ENCODE measurements at regions not wholly inside any gene's neighbourhood (a gene's known extent, or its start where the extent isn't known, plus 50 kb on each side); places are given as distances from the start of the nearest gene placed in this dataset.
"Not testable (repeated sequence)": the region's sequence is repeated elsewhere in the genome, so short reads cannot be mapped to it uniquely, and the experiment has no call there.

GRCh38 chr3:16073203-16073602 lies 101.3 kb upstream of the GALNT15 start:
- Histone ChIP-seq H3K9me3 (no peaks in the 10 kb centered on the region), H3K27ac (no peak overlapping the region), H3K4me1 (ENCODE audit: control insufficient read depth in 1 of 2, insufficient read depth in 1 of 2, low read depth in 1 of 2, low read length in 1 of 2) (no peaks in the 10 kb centered on the region), H3K27me3 (no peaks in the 10 kb centered on the region), H3K36me3 (no peaks in the 10 kb centered on the region), H3K4me3 (ENCODE audit: low read depth in 1 of 2, low read length in 1 of 2) (no peak overlapping the region)
- no peak for TF ChIP-seq CTCF (IDR thresholded peaks at IDR 0.05)

- not testable (repeated sequence) for H3K9me3 ChIP-seq, H3K27me3 ChIP-seq, H3K27ac ChIP-seq
These were observed 100.3 kb upstream of the GALNT15 start for GRCh38 chr3:16073990-16074671.

GRCh38 chr3:16075647-16076046 lies 98.8 kb upstream of the GALNT15 start:
- no peaks in the 10 kb centered on the region for H3K9me3 ChIP-seq
- H3K36me3 ChIP-seq: no peaks in the 10 kb centered on the region
- no peaks in the 10 kb centered on the region for H3K4me1 ChIP-seq (ENCODE audit: control insufficient read depth in 1 of 2, insufficient read depth in 1 of 2, low read depth in 1 of 2, low read length in 1 of 2)
- H3K27ac ChIP-seq: no peak overlapping the region
- H3K4me3 ChIP-seq (ENCODE audit: low read depth in 1 of 2, low read length in 1 of 2): no peak overlapping the region
- no peak for TF ChIP-seq CTCF (IDR thresholded peaks at IDR 0.05)
- H3K27me3 ChIP-seq: no peaks in the 10 kb centered on the region

More at GRCh38 chr3:16073990-16074671, 100.3 kb upstream of the GALNT15 start:
- H3K4me1 ChIP-seq (ENCODE audit: control insufficient read depth in 1 of 2, insufficient read depth in 1 of 2, low read depth in 1 of 2, low read length in 1 of 2); H3K36me3 ChIP-seq; H3K4me3 ChIP-seq (ENCODE audit: low read depth in 1 of 2, low read length in 1 of 2): not testable (repeated sequence)

GRCh38 chr3:16076564-16076963 lies 97.9 kb upstream of the GALNT15 start:
- H3K4me1 ChIP-seq (ENCODE audit: control insufficient read depth in 1 of 2, insufficient read depth in 1 of 2, low read depth in 1 of 2, low read length in 1 of 2): no peaks in the 10 kb centered on the region
- H3K36me3 ChIP-seq: no peaks in the 10 kb centered on the region
- no peak overlapping the region for H3K27ac ChIP-seq
- TF ChIP-seq CTCF (IDR thresholded peaks at IDR 0.05): no peak
- no peaks in the 10 kb centered on the region for H3K27me3 ChIP-seq
- H3K9me3 ChIP-seq: no peaks in the 10 kb centered on the region
- no peak overlapping the region for H3K4me3 ChIP-seq (ENCODE audit: low read depth in 1 of 2, low read length in 1 of 2)

- H3K9me3 ChIP-seq; H3K4me3 ChIP-seq (ENCODE audit: low read depth in 1 of 2, low read length in 1 of 2); H3K36me3 ChIP-seq; H3K27ac ChIP-seq; H3K27me3 ChIP-seq; H3K4me1 ChIP-seq (ENCODE audit: control insufficient read depth in 1 of 2, insufficient read depth in 1 of 2, low read depth in 1 of 2, low read length in 1 of 2): not testable (repeated sequence)
These were observed 97.3 kb upstream of the GALNT15 start for GRCh38 chr3:16077146-16077545.

- not testable (repeated sequence) for H3K4me3 ChIP-seq (ENCODE audit: low read depth in 1 of 2, low read length in 1 of 2); H3K9me3 ChIP-seq; H3K27me3 ChIP-seq; H3K27ac ChIP-seq; H3K36me3 ChIP-seq; H3K4me1 ChIP-seq (ENCODE audit: control insufficient read depth in 1 of 2, insufficient read depth in 1 of 2, low read depth in 1 of 2, low read length in 1 of 2)
These were observed 96.8 kb upstream of the GALNT15 start for GRCh38 chr3:16077681-16078080.

GRCh38 chr3:16079519-16079918 lies 95.0 kb upstream of the GALNT15 start:
- Histone ChIP-seq H3K36me3 (no peaks in the 10 kb centered on the region), H3K4me3 (ENCODE audit: low read depth in 1 of 2, low read length in 1 of 2) (no peak overlapping the region), H3K27ac (no peak overlapping the region), H3K9me3 (no peaks in the 10 kb centered on the region), H3K4me1 (ENCODE audit: control insufficient read depth in 1 of 2, insufficient read depth in 1 of 2, low read depth in 1 of 2, low read length in 1 of 2) (no peaks in the 10 kb centered on the region), H3K27me3 (no peaks in the 10 kb centered on the region)
- no peak for TF ChIP-seq CTCF (IDR thresholded peaks at IDR 0.05)

All from neutrophil (primary cell).